PC-3 (cell line): ENCODE measurements at regions not wholly inside any gene's neighbourhood (a gene's known extent, or its start where the extent isn't known, plus 50 kb on each side); places are given as distances from the start of the nearest gene placed in this dataset.

Source experiments
- EZH2 ChIP-seq: fragments of 300-600 bp; sonication (generic); IDR thresholded peaks from one replicate; pipeline ENCODE4 v1.6.1; 2017; ENCODE audit warnings: antibody characterized with exemption, mild to moderate bottlenecking, low read length; ENCODE audit not compliant: unreplicated experiment
- TF ChIP-seq, protein P1 (sequence below): fragments of 300-600 bp; sonication (generic); conservative IDR thresholded peaks from 2 replicates; pipeline ENCODE4 v1.5.1; 2017; ENCODE audit warnings: antibody characterized with exemption, low read depth, mild to moderate bottlenecking, low read length

- TF ChIP-seq, protein P1, sequence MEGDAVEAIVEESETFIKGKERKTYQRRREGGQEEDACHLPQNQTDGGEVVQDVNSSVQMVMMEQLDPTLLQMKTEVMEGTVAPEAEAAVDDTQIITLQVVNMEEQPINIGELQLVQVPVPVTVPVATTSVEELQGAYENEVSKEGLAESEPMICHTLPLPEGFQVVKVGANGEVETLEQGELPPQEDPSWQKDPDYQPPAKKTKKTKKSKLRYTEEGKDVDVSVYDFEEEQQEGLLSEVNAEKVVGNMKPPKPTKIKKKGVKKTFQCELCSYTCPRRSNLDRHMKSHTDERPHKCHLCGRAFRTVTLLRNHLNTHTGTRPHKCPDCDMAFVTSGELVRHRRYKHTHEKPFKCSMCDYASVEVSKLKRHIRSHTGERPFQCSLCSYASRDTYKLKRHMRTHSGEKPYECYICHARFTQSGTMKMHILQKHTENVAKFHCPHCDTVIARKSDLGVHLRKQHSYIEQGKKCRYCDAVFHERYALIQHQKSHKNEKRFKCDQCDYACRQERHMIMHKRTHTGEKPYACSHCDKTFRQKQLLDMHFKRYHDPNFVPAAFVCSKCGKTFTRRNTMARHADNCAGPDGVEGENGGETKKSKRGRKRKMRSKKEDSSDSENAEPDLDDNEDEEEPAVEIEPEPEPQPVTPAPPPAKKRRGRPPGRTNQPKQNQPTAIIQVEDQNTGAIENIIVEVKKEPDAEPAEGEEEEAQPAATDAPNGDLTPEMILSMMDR, result no peak
- TF ChIP-seq EZH2, result no peak
These were observed 736.9 kb downstream of the QKI start for GRCh38 chr6:164151161-164152120.
